ENCODE measurements at regions not wholly inside any gene's neighbourhood (a gene's known extent, or its start where the extent isn't known, plus 50 kb on each side); places are given as distances from the start of the nearest gene placed in this dataset.

DNA sequence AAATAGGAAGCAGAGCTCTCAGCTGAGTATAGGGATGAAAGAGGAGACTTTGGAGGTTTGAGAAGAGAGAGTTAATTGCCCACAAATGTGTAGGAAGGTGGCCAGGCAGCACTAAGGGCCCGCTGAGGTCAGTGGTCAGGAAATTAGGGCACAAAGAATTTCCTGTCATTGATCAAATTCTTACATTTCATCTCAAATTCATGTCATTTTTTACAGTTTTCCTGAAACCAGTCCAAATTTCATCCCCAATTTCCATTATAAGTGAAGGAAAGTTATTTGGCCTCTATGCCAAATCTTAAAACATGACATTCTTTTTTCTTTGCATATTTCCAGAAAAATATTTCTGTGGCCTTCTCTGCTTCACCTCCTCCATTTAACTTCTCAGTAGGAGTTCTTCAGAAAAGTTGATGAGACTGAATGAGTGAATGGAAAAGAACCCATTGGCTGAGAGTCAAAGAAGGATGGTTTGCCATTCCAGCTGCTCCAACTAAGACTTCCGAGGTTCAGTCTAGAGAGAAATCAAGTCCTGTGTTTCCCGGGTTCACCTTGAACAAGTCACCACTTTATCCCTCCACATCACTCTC, 68.7 kb upstream of the SPRY1 start:
- Histone ChIP-seq H4K20me1 (ENCODE audit: insufficient read depth, low read length, poor library complexity, severe bottlenecking) (no peaks in the 10 kb centered on the region), H3F3A (ENCODE audit: low read depth) (no peaks in the 10 kb centered on the region), H3K27me3 (ENCODE audit: insufficient read depth, low read length, poor library complexity, severe bottlenecking) (no peaks in the 10 kb centered on the region), H3K4me3 (ENCODE audit: low read length, poor library complexity, severe bottlenecking) (no peak overlapping the region), H3K4me1 (ENCODE audit: insufficient read depth, low read length, poor library complexity, severe bottlenecking) (peaks cover 31% of the 10 kb centered on the region), H3K4me2 (ENCODE audit: low read depth, low read length, poor library complexity, severe bottlenecking) (no peak overlapping the region), H3K9me2 (replicated peaks; ENCODE audit: low read depth, low read length) (no peaks in the 10 kb centered on the region), H3K79me2 (ENCODE audit: insufficient read depth, low read length) (no peaks in the 10 kb centered on the region), H3K9me3 (ENCODE audit: insufficient read depth, low read depth, low read length) (no peaks in the 10 kb centered on the region), H3K36me3 (ENCODE audit: insufficient read depth, low read length) (no peaks in the 10 kb centered on the region), H3K9ac (ENCODE audit: low read depth, low read length, poor library complexity, severe bottlenecking) (no peak overlapping the region), H2AFZ (ENCODE audit: low read length) (no peak overlapping the region)
- TF ChIP-seq, protein P1, sequence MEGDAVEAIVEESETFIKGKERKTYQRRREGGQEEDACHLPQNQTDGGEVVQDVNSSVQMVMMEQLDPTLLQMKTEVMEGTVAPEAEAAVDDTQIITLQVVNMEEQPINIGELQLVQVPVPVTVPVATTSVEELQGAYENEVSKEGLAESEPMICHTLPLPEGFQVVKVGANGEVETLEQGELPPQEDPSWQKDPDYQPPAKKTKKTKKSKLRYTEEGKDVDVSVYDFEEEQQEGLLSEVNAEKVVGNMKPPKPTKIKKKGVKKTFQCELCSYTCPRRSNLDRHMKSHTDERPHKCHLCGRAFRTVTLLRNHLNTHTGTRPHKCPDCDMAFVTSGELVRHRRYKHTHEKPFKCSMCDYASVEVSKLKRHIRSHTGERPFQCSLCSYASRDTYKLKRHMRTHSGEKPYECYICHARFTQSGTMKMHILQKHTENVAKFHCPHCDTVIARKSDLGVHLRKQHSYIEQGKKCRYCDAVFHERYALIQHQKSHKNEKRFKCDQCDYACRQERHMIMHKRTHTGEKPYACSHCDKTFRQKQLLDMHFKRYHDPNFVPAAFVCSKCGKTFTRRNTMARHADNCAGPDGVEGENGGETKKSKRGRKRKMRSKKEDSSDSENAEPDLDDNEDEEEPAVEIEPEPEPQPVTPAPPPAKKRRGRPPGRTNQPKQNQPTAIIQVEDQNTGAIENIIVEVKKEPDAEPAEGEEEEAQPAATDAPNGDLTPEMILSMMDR (conservative IDR thresholded peaks at IDR 0.05; ENCODE audit: low read length), result no peak
- no peak for TF ChIP-seq EZH2phosphoT487 (IDR thresholded peaks at IDR 0.05; ENCODE audit: borderline replicate concordance)

DNA sequence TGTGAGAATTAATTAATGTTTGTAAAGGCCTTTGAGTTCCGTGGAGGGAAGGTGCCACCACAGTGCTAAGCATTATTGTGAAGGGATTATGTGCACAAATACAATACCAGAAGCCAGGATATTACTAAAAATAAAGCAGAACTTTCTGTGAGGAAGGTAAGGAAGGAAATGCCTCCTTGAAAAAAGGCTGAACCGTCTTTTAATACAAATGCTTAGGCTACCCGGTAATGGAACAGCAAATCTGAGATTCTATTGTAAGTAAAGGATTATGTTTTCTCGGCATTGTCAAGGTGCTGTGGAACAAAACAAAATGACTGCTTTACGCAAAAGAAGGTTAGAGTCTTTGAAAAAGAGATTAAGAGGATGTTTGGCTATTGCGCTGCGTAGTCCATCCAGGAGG, 57.9 kb upstream of the SPRY1 start:
- Histone ChIP-seq H3K79me2 (ENCODE audit: insufficient read depth, low read length) (no peaks in the 10 kb centered on the region), H3K36me3 (ENCODE audit: insufficient read depth, low read length) (no peaks in the 10 kb centered on the region), H2AFZ (ENCODE audit: low read length) (no peak overlapping the region), H3K4me2 (ENCODE audit: low read depth, low read length, poor library complexity, severe bottlenecking) (no peak overlapping the region), H3K4me1 (ENCODE audit: insufficient read depth, low read length, poor library complexity, severe bottlenecking) (peaks cover 16% of the 10 kb centered on the region), H3F3A (ENCODE audit: low read depth) (no peaks in the 10 kb centered on the region), H3K4me3 (ENCODE audit: low read length, poor library complexity, severe bottlenecking) (no peak overlapping the region), H3K9me3 (ENCODE audit: insufficient read depth, low read depth, low read length) (no peaks in the 10 kb centered on the region), H3K9me2 (replicated peaks; ENCODE audit: low read depth, low read length) (no peaks in the 10 kb centered on the region), H3K9ac (ENCODE audit: low read depth, low read length, poor library complexity, severe bottlenecking) (no peak overlapping the region), H3K27me3 (ENCODE audit: insufficient read depth, low read length, poor library complexity, severe bottlenecking) (no peaks in the 10 kb centered on the region), H4K20me1 (ENCODE audit: insufficient read depth, low read length, poor library complexity, severe bottlenecking) (no peaks in the 10 kb centered on the region)
- TF ChIP-seq, protein P1 (conservative IDR thresholded peaks at IDR 0.05; ENCODE audit: low read length), result no peak
- TF ChIP-seq EZH2phosphoT487 (IDR thresholded peaks at IDR 0.05; ENCODE audit: borderline replicate concordance), result no peak

DNA sequence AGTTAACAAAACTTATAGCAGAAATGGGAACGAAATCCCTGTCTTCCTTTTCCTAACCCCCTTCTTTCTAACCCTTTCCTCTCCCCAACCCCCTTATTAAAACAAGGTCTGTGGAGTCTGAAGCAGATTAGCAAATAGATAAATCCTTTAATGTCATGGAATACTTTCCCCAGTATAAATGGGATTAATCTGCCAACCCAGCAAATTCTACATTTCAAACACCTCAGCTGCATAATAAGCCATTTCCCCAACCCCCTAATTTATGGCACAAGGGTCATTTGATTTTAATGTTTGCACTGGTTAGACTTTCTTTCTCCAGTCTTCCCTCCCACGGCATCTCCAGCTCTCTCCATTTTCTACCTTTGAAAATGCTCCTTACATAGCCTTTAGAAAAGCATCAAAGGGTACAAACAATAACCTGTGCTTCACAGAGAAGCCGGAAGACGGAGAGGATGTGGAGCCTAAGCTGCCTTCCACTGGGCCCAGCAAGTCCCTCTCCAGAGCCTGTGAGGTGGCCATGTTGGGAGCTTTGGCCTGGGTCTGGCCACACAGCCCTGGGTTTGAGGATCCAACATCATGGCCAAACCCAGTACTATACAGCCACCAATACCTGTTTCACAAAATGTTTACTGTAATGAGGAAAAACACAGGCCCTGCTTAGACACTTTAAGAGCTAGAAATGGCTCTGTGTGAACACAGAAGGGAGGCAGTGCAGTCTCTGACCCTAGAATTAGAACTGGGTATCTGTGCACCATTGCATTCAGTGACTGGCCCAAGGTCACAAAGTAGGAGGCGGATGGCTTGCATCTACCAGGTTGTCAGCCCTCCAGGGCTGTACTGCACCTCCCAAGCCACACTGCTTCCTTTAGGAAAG, 56.9 kb upstream of the SPRY1 start:
- Histone ChIP-seq H3K4me3 (ENCODE audit: low read length, poor library complexity, severe bottlenecking) (no peak overlapping the region), H3F3A (ENCODE audit: low read depth) (no peaks in the 10 kb centered on the region), H3K4me1 (ENCODE audit: insufficient read depth, low read length, poor library complexity, severe bottlenecking) (peaks cover 16% of the 10 kb centered on the region), H3K79me2 (ENCODE audit: insufficient read depth, low read length) (no peaks in the 10 kb centered on the region), H3K9me2 (replicated peaks; ENCODE audit: low read depth, low read length) (no peaks in the 10 kb centered on the region), H3K4me2 (ENCODE audit: low read depth, low read length, poor library complexity, severe bottlenecking) (peak overlapping the region; percentile 1), H3K9ac (ENCODE audit: low read depth, low read length, poor library complexity, severe bottlenecking) (no peak overlapping the region), H3K36me3 (ENCODE audit: insufficient read depth, low read length) (no peaks in the 10 kb centered on the region), H4K20me1 (ENCODE audit: insufficient read depth, low read length, poor library complexity, severe bottlenecking) (no peaks in the 10 kb centered on the region), H3K27me3 (ENCODE audit: insufficient read depth, low read length, poor library complexity, severe bottlenecking) (no peaks in the 10 kb centered on the region), H2AFZ (ENCODE audit: low read length) (peak overlapping the region; percentile 21), H3K9me3 (ENCODE audit: insufficient read depth, low read depth, low read length) (no peaks in the 10 kb centered on the region)
- TF ChIP-seq, protein P1 (conservative IDR thresholded peaks at IDR 0.05; ENCODE audit: low read length), result no peak
- no peak for TF ChIP-seq EZH2phosphoT487 (IDR thresholded peaks at IDR 0.05; ENCODE audit: borderline replicate concordance)

Data from Loucy (cell line).